ENCODE measurements at regions not wholly inside any gene's neighbourhood (a gene's known extent, or its start where the extent isn't known, plus 50 kb on each side); places are given as distances from the start of the nearest gene placed in this dataset.
"Not testable (repeated sequence)": the region's sequence is repeated elsewhere in the genome, so short reads cannot be mapped to it uniquely, and the experiment has no call there.

DNA sequence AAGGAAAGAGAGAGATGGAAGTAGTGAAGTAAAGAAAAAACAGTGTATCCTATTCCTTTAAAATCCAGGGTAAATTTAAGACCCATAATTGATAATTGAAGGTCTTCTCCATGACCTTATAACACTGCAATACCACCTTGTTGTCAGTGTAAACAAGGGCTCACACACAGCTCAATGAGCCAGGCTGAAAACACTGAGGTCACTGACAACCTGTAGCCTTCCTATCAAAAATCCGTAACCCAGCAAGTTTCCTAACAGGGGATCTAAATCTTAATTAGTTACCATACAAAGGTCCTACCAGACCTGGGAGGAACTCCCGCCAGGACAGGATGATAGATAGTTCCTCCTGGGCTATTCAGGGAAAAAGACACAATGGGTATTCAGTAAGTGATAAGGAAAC is 1677.1 kb downstream of the OLFM4 start:
- Histone ChIP-seq H3K4me1 (no peaks in the 10 kb centered on the region), H3K27me3 (no peaks in the 10 kb centered on the region), H3K9me3 (no peaks in the 10 kb centered on the region), H3K36me3 (no peaks in the 10 kb centered on the region), H3K27ac (no peak overlapping the region), H3K4me3 (no peak overlapping the region)
- no peak for DNase-seq (ENCODE audit: low spot score)
- TF ChIP-seq, protein P1, sequence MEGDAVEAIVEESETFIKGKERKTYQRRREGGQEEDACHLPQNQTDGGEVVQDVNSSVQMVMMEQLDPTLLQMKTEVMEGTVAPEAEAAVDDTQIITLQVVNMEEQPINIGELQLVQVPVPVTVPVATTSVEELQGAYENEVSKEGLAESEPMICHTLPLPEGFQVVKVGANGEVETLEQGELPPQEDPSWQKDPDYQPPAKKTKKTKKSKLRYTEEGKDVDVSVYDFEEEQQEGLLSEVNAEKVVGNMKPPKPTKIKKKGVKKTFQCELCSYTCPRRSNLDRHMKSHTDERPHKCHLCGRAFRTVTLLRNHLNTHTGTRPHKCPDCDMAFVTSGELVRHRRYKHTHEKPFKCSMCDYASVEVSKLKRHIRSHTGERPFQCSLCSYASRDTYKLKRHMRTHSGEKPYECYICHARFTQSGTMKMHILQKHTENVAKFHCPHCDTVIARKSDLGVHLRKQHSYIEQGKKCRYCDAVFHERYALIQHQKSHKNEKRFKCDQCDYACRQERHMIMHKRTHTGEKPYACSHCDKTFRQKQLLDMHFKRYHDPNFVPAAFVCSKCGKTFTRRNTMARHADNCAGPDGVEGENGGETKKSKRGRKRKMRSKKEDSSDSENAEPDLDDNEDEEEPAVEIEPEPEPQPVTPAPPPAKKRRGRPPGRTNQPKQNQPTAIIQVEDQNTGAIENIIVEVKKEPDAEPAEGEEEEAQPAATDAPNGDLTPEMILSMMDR (IDR thresholded peaks at IDR 0.05) = no peak

GRCh38 chr13:54706336-54706735 is 1677.7 kb downstream of the OLFM4 start:
- Histone ChIP-seq H3K36me3 (no peaks in the 10 kb centered on the region), H3K4me3 (no peak overlapping the region), H3K27me3 (no peaks in the 10 kb centered on the region), H3K27ac (no peak overlapping the region), H3K4me1 (no peaks in the 10 kb centered on the region), H3K9me3 (no peaks in the 10 kb centered on the region)
- TF ChIP-seq, protein P1 (IDR thresholded peaks at IDR 0.05) = no peak
- DNase-seq (ENCODE audit: low spot score) = no peak

- DNase-seq (ENCODE audit: low spot score) = no peak
- TF ChIP-seq, protein P1 (IDR thresholded peaks at IDR 0.05) = no peak
- Histone ChIP-seq H3K27me3 (no peaks in the 10 kb centered on the region), H3K27ac (no peak overlapping the region), H3K4me3 (no peak overlapping the region), H3K4me1 (no peaks in the 10 kb centered on the region), H3K36me3 (no peaks in the 10 kb centered on the region), H3K9me3 (no peaks in the 10 kb centered on the region)
These were observed 1680.9 kb downstream of the OLFM4 start for GRCh38 chr13:54709546-54709945.

DNA sequence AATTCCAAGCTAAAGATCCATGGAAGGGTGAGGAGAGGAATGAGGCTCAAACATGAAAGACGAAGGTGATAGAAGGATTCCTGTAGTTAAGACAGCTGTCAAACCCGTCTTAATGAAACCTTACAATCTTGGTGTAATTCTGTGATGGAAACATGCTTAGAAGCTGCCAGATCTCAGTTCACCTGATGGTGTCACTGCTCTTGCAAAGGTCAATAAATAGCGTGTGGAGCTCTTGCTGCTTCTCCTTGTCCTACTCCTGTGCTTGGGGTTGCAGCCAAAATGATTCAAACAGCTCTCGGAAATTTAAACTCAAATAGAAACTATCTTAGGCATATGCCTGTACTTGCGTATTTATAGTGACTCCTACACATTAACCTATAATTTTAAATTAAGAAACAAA is 1705.0 kb downstream of the OLFM4 start:
- Histone ChIP-seq H3K4me3 (no peak overlapping the region), H3K36me3 (no peaks in the 10 kb centered on the region), H3K9me3 (no peaks in the 10 kb centered on the region), H3K4me1 (no peaks in the 10 kb centered on the region), H3K27me3 (no peaks in the 10 kb centered on the region), H3K27ac (no peak overlapping the region)
- TF ChIP-seq, protein P1 (IDR thresholded peaks at IDR 0.05) = no peak
- DNase-seq (ENCODE audit: low spot score) = no peak

GRCh38 chr13:54737211-54737610 is 1708.6 kb downstream of the OLFM4 start:
- not testable (repeated sequence) for H3K27me3 ChIP-seq; DNase-seq (ENCODE audit: low spot score); H3K27ac ChIP-seq; H3K36me3 ChIP-seq; H3K4me3 ChIP-seq; H3K9me3 ChIP-seq; H3K4me1 ChIP-seq

- no peak overlapping the region for H3K4me3 ChIP-seq
- DNase-seq (ENCODE audit: low spot score) = no peak
- no peaks in the 10 kb centered on the region for H3K36me3 ChIP-seq
- H3K4me1 ChIP-seq = no peaks in the 10 kb centered on the region
- no peak overlapping the region for H3K27ac ChIP-seq
- H3K9me3 ChIP-seq = no peaks in the 10 kb centered on the region
- TF ChIP-seq, protein P1 (IDR thresholded peaks at IDR 0.05) = no peak
- no peaks in the 10 kb centered on the region for H3K27me3 ChIP-seq
These were observed 1714.4 kb downstream of the OLFM4 start for GRCh38 chr13:54742984-54743383.

Data from right atrium auricular region (tissue), 2 donors.